Inflammatory macrophage treated with lipopolysaccharide for 4 hours (primary cell): ENCODE measurements at regions not wholly inside any gene's neighbourhood (a gene's known extent, or its start where the extent isn't known, plus 50 kb on each side); places are given as distances from the start of the nearest gene placed in this dataset.
"Not testable (repeated sequence)": the region's sequence is repeated elsewhere in the genome, so short reads cannot be mapped to it uniquely, and the experiment has no call there.

Source experiments
- DNase-seq: peaks from one replicate; pipeline ENCODE4 v3.0.0-alpha.2; 2020

GRCh38 chr7:142602183-142602582, 147.1 kb upstream of the PRSS1 start:
- no peak for DNase-seq

- DNase-seq: no peak
Measured at GRCh38 chr7:142598297-142598696, 151.0 kb upstream of the PRSS1 start.

GRCh38 chr7:142597547-142597946, 151.7 kb upstream of the PRSS1 start:
- DNase-seq: no peak

- no peak for DNase-seq
Measured at GRCh38 chr7:142595816-142596516, 153.3 kb upstream of the PRSS1 start.

GRCh38 chr7:142594078-142594477, 155.2 kb upstream of the PRSS1 start:
- no peak for DNase-seq

- DNase-seq: no peak
Measured at GRCh38 chr7:142593106-142593505, 156.2 kb upstream of the PRSS1 start.

GRCh38 chr7:142592664-142593063, 156.6 kb upstream of the PRSS1 start:
- DNase-seq: no peak

- DNase-seq: no peak
Measured at GRCh38 chr7:142592231-142592630, 157.0 kb upstream of the PRSS1 start.

- DNase-seq: no peak
Measured at GRCh38 chr7:142590830-142591457, 158.3 kb upstream of the PRSS1 start.

- DNase-seq: no peak
Measured at GRCh38 chr7:142590077-142590476, 159.2 kb upstream of the PRSS1 start.

GRCh38 chr7:142587578-142588191, 161.6 kb upstream of the PRSS1 start:
- peak; percentile 91 for DNase-seq

GRCh38 chr7:142586611-142587010, 162.7 kb upstream of the PRSS1 start:
- no peak for DNase-seq

- no peak for DNase-seq
Measured at GRCh38 chr7:142585425-142585824, 163.8 kb upstream of the PRSS1 start.

- peak; percentile 31 for DNase-seq
Measured at GRCh38 chr7:142584765-142585164, 164.5 kb upstream of the PRSS1 start.

GRCh38 chr7:142583446-142583845, 165.8 kb upstream of the PRSS1 start:
- peak; percentile 92 for DNase-seq

GRCh38 chr7:142582351-142582750, 166.9 kb upstream of the PRSS1 start:
- DNase-seq: no peak

- DNase-seq: peak; percentile 89
Measured at GRCh38 chr7:142581341-142581740, 167.9 kb upstream of the PRSS1 start.

- no peak for DNase-seq
Measured at GRCh38 chr7:142579946-142580345, 169.3 kb upstream of the PRSS1 start.

- DNase-seq: not testable (repeated sequence)
Measured at GRCh38 chr7:142575351-142575750, 173.9 kb upstream of the PRSS1 start.

- DNase-seq: no peak
Measured at GRCh38 chr7:142571581-142571980, 177.7 kb upstream of the PRSS1 start.

- no peak for DNase-seq
Measured at GRCh38 chr7:142569851-142570250, 179.4 kb upstream of the PRSS1 start.

GRCh38 chr7:142568435-142569097, 180.7 kb upstream of the PRSS1 start:
- DNase-seq: peak; percentile 87

GRCh38 chr7:142567201-142568075, 181.8 kb upstream of the PRSS1 start:
- no peak for DNase-seq
